GM12892 (cell line): ENCODE measurements at regions not wholly inside any gene's neighbourhood (a gene's known extent, or its start where the extent isn't known, plus 50 kb on each side); places are given as distances from the start of the nearest gene placed in this dataset.

ENCODE experiments used
- POLR2A ChIP-seq: IDR thresholded peaks from 2 replicates; pipeline ENCODE4 v1.6.1; 2011; ENCODE audit warnings: low read depth, low read length, control low read depth
- POLR2AphosphoS5 ChIP-seq: IDR thresholded peaks from 2 replicates; pipeline ENCODE4 v1.6.1; 2011; ENCODE audit warnings: low read depth, low read length, control low read depth

- no peak for TF ChIP-seq POLR2AphosphoS5
- no peak for TF ChIP-seq POLR2A
Measured at GRCh38 chr15:67901922-67902321, 62.1 kb upstream of the RNU6-1 start.
